ENCODE measurements at regions not wholly inside any gene's neighbourhood (a gene's known extent, or its start where the extent isn't known, plus 50 kb on each side); places are given as distances from the start of the nearest gene placed in this dataset.
"Not testable (repeated sequence)": the region's sequence is repeated elsewhere in the genome, so short reads cannot be mapped to it uniquely, and the experiment has no call there.

DNA sequence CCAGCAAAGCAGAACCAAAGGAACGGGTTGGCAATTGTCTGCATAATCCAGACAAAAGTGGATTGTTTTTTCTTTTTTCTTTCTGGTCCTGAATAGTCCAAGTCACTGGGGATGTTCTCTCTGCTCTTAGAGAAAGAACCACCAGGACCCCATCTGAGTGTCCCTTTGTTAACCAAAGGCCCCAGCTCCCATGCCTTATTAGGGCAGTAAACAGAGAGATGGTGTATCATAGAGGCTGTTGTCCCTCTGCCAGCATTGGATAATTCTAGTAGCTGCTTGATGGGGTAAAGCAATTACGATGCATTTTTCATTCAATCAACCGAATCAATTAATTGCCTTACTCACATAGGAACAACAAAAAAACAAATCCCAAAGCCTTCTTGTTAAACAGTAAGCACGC, 213.0 kb downstream of the BUB3 start:
- no peaks in the 10 kb centered on the region for H3K4me1 ChIP-seq (ENCODE audit: control insufficient read depth, insufficient read depth, low read length)
- TF ChIP-seq SP3 (tag by site-specific recombination; IDR thresholded peaks at IDR 0.05): no peak
- no peak for TF ChIP-seq ZNF391 (tag by site-specific recombination; IDR thresholded peaks at IDR 0.05; ENCODE audit: borderline replicate concordance, low read depth)
- TF ChIP-seq, protein P1, sequence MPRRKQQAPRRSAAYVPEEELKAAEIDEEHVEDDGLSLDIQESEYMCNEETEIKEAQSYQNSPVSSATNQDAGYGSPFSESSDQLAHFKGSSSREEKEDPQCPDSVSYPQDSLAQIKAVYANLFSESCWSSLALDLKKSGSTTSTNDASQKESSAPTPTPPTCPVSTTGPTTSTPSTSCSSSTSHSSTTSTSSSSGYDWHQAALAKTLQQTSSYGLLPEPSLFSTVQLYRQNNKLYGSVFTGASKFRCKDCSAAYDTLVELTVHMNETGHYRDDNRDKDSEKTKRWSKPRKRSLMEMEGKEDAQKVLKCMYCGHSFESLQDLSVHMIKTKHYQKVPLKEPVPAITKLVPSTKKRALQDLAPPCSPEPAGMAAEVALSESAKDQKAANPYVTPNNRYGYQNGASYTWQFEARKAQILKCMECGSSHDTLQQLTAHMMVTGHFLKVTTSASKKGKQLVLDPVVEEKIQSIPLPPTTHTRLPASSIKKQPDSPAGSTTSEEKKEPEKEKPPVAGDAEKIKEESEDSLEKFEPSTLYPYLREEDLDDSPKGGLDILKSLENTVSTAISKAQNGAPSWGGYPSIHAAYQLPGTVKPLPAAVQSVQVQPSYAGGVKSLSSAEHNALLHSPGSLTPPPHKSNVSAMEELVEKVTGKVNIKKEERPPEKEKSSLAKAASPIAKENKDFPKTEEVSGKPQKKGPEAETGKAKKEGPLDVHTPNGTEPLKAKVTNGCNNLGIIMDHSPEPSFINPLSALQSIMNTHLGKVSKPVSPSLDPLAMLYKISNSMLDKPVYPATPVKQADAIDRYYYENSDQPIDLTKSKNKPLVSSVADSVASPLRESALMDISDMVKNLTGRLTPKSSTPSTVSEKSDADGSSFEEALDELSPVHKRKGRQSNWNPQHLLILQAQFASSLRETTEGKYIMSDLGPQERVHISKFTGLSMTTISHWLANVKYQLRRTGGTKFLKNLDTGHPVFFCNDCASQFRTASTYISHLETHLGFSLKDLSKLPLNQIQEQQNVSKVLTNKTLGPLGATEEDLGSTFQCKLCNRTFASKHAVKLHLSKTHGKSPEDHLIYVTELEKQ (tag by site-specific recombination; IDR thresholded peaks at IDR 0.05; ENCODE audit: borderline replicate concordance): no peak
- H3K9me3 ChIP-seq (ENCODE audit: control insufficient read depth, insufficient read depth, low read depth, low read length): no peaks in the 10 kb centered on the region
- no peak overlapping the region for H3K27ac ChIP-seq (ENCODE audit: extremely low read depth, low read depth, low read length)
- no peaks in the 10 kb centered on the region for H3K36me3 ChIP-seq (ENCODE audit: control insufficient read depth in 2 of 2, insufficient read depth in 1 of 2, low read length in 2 of 2)
- no peak overlapping the region for H3K4me3 ChIP-seq (ENCODE audit: low read depth, low read length)
- ChIA-PET POLR2A (no interaction called here), CTCF (no interaction called here)

DNA sequence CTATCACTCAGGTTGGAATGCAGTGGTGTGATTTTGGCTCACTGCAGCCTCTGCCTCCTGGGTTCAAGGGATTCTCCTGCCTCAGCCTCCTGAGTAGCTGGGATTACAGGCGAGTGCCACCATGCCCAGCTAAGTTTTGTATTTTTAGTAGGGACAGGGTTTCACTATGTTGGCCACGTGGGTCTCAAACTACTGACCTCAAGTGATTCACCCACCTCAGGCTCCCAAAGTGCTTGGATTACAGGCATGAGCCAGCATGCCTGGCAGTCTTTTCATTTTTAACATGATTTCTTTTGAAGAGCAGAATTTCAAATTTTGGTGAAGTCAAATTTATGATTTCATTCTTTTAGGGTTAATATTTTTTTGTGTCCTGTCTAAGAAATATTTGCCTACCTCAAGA, 217.4 kb downstream of the BUB3 start:
- H3K9me3 ChIP-seq (ENCODE audit: control insufficient read depth, insufficient read depth, low read depth, low read length); H3K4me1 ChIP-seq (ENCODE audit: control insufficient read depth, insufficient read depth, low read length); H3K36me3 ChIP-seq (ENCODE audit: control insufficient read depth in 2 of 2, insufficient read depth in 1 of 2, low read length in 2 of 2); H3K4me3 ChIP-seq (ENCODE audit: low read depth, low read length); POLR2A ChIA-PET; H3K27ac ChIP-seq (ENCODE audit: extremely low read depth, low read depth, low read length): not testable (repeated sequence)
- CTCF ChIA-PET: interaction anchor here (0.6 kb wide), 2 partner anchors 160 to 238 kb away, joined by 3 read pairs; no protein-coding TSS in a partner anchor

DNA sequence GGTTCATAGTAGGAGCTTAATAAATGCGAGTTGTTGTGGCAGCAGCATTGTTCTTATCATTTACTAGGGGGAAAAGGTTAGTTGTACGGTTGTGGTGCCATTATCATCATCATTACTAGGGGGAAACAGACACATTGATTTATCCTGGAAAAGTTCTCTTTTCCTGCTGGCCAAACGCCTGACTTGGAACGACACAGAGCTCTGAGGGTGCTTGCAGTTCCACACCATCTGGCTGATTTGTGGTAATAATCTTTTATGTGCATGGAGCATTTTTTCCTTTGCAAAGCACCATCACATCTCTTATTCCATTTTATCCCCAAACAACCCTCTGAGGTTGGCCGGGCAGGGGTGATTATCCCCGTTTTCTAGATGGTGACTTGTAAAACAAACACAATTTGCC, 219.4 kb downstream of the BUB3 start:
- no peak overlapping the region for H3K4me3 ChIP-seq (ENCODE audit: low read depth, low read length)
- H3K4me1 ChIP-seq (ENCODE audit: control insufficient read depth, insufficient read depth, low read length): no peaks in the 10 kb centered on the region
- no peak overlapping the region for H3K27ac ChIP-seq (ENCODE audit: extremely low read depth, low read depth, low read length)
- H3K36me3 ChIP-seq (ENCODE audit: control insufficient read depth in 2 of 2, insufficient read depth in 1 of 2, low read length in 2 of 2): no peaks in the 10 kb centered on the region
- TF ChIP-seq ZNF433 (tag by site-specific recombination; IDR thresholded peaks at IDR 0.05; ENCODE audit: low read depth) (no peak), ZNF239 (tag by site-specific recombination; IDR thresholded peaks at IDR 0.05) (no peak), ZNF596 (tag by site-specific recombination; IDR thresholded peaks at IDR 0.05) (no peak), ZNF350 (tag by site-specific recombination; IDR thresholded peaks at IDR 0.05) (no peak), BCL11B (tag by site-specific recombination; IDR thresholded peaks at IDR 0.05; ENCODE audit: low read depth) (no peak), ZNF274 (IDR thresholded peaks at IDR 0.05; ENCODE audit: low read length) (no peak), ZNF274 (tag by site-specific recombination; IDR thresholded peaks at IDR 0.05; ENCODE audit: borderline replicate concordance) (no peak), KLF10 (tag by site-specific recombination; IDR thresholded peaks at IDR 0.05) (no peak), REPIN1 (tag by site-specific recombination; IDR thresholded peaks at IDR 0.05; ENCODE audit: low read depth) (no peak), HOXD13 (CRISPR knock-in tag; IDR thresholded peaks at IDR 0.05; ENCODE audit: borderline replicate concordance) (no peak), ZNF416 (tag by site-specific recombination; IDR thresholded peaks at IDR 0.05) (no peak), ZNF202 (tag by site-specific recombination; IDR thresholded peaks at IDR 0.05; ENCODE audit: borderline replicate concordance) (no peak), SCRT2 (tag by site-specific recombination; IDR thresholded peaks at IDR 0.05) (no peak)
- TF ChIP-seq, protein P2, sequence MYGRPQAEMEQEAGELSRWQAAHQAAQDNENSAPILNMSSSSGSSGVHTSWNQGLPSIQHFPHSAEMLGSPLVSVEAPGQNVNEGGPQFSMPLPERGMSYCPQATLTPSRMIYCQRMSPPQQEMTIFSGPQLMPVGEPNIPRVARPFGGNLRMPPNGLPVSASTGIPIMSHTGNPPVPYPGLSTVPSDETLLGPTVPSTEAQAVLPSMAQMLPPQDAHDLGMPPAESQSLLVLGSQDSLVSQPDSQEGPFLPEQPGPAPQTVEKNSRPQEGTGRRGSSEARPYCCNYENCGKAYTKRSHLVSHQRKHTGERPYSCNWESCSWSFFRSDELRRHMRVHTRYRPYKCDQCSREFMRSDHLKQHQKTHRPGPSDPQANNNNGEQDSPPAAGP (tag by site-specific recombination; IDR thresholded peaks at IDR 0.05): no peak
- TF ChIP-seq, protein P3, sequence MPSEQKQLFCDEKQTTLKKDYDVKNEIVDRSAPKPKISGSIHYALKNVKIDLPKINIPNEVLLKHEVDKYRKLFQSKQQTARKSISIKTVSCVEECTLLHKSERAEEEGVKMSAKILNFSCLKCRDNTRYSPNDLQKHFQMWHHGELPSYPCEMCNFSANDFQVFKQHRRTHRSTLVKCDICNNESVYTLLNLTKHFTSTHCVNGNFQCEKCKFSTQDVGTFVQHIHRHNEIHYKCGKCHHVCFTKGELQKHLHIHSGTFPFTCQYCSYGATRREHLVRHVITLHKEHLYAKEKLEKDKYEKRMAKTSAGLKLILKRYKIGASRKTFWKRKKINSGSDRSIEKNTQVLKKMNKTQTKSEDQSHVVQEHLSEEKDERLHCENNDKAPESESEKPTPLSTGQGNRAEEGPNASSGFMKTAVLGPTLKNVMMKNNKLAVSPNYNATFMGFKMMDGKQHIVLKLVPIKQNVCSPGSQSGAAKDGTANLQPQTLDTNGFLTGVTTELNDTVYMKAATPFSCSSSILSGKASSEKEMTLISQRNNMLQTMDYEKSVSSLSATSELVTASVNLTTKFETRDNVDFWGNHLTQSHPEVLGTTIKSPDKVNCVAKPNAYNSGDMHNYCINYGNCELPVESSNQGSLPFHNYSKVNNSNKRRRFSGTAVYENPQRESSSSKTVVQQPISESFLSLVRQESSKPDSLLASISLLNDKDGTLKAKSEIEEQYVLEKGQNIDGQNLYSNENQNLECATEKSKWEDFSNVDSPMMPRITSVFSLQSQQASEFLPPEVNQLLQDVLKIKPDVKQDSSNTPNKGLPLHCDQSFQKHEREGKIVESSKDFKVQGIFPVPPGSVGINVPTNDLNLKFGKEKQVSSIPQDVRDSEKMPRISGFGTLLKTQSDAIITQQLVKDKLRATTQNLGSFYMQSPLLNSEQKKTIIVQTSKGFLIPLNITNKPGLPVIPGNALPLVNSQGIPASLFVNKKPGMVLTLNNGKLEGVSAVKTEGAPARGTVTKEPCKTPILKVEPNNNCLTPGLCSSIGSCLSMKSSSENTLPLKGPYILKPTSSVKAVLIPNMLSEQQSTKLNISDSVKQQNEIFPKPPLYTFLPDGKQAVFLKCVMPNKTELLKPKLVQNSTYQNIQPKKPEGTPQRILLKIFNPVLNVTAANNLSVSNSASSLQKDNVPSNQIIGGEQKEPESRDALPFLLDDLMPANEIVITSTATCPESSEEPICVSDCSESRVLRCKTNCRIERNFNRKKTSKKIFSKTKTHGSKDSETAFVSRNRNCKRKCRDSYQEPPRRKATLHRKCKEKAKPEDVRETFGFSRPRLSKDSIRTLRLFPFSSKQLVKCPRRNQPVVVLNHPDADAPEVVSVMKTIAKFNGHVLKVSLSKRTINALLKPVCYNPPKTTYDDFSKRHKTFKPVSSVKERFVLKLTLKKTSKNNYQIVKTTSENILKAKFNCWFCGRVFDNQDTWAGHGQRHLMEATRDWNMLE (tag by site-specific recombination; conservative IDR thresholded peaks at IDR 0.05; ENCODE audit: low read depth): no peak
- TF ChIP-seq, protein P4, sequence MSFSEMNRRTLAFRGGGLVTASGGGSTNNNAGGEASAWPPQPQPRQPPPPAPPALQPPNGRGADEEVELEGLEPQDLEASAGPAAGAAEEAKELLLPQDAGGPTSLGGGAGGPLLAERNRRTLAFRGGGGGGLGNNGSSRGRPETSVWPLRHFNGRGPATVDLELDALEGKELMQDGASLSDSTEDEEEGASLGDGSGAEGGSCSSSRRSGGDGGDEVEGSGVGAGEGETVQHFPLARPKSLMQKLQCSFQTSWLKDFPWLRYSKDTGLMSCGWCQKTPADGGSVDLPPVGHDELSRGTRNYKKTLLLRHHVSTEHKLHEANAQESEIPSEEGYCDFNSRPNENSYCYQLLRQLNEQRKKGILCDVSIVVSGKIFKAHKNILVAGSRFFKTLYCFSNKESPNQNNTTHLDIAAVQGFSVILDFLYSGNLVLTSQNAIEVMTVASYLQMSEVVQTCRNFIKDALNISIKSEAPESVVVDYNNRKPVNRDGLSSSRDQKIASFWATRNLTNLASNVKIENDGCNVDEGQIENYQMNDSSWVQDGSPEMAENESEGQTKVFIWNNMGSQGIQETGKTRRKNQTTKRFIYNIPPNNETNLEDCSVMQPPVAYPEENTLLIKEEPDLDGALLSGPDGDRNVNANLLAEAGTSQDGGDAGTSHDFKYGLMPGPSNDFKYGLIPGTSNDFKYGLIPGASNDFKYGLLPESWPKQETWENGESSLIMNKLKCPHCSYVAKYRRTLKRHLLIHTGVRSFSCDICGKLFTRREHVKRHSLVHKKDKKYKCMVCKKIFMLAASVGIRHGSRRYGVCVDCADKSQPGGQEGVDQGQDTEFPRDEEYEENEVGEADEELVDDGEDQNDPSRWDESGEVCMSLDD (tag by site-specific recombination; IDR thresholded peaks at IDR 0.05): no peak
- ChIA-PET POLR2A (no interaction called here), CTCF (no interaction called here)
- H3K9me3 ChIP-seq (ENCODE audit: control insufficient read depth, insufficient read depth, low read depth, low read length): no peaks in the 10 kb centered on the region

Data from HEK293 (cell line).